Astrocyte (in vitro differentiated cells and primary cell): ENCODE measurements at regions not wholly inside any gene's neighbourhood (a gene's known extent, or its start where the extent isn't known, plus 50 kb on each side); places are given as distances from the start of the nearest gene placed in this dataset.

ENCODE experiments used
- DNase-seq: peaks from one replicate; pipeline ENCODE4 v3.0.0-alpha.2; 2010; ENCODE audit warnings: low read depth
- FAIRE-seq: peaks from 2 replicates; lab custom pipeline; 2011; peaks lifted over from hg19 to GRCh38; lab: Jason Lieb, UNC
- H2AFZ ChIP-seq: 2 replicates; pipeline ENCODE4 v1.6.0; 2012; ENCODE audit warnings: low read depth, low read length, inconsistent platforms
- H3K27ac ChIP-seq: 2 replicates; pipeline ENCODE4 v1.5.1; 2011; ENCODE audit warnings: low read depth, low read length, inconsistent platforms
- H3K27me3 ChIP-seq: 2 replicates; pipeline ENCODE4 v1.6.0; 2011; ENCODE audit warnings: low read length, inconsistent platforms; ENCODE audit not compliant: insufficient read depth
- H3K36me3 ChIP-seq: 2 replicates; pipeline ENCODE4 v1.5.1; 2011; ENCODE audit warnings: low read length, inconsistent platforms; ENCODE audit not compliant: insufficient read depth
- H3K4me1 ChIP-seq: 2 replicates; pipeline ENCODE4 v1.5.1; 2011; ENCODE audit warnings: low read length, inconsistent platforms; ENCODE audit not compliant: insufficient read depth
- H3K4me2 ChIP-seq: 2 replicates; pipeline ENCODE4 v1.6.0; 2012; ENCODE audit warnings: low read length, inconsistent platforms
- H3K4me3 ChIP-seq: 2 replicates; pipeline ENCODE4 v1.5.1; 2011; ENCODE audit warnings: low read depth, mild to moderate bottlenecking, low read length, inconsistent platforms; ENCODE audit not compliant: insufficient read depth
- H3K79me2 ChIP-seq: 2 replicates; pipeline ENCODE4 v1.6.0; 2012; ENCODE audit warnings: mild to moderate bottlenecking, low read length, inconsistent platforms; ENCODE audit not compliant: insufficient read depth
- H3K9ac ChIP-seq: 2 replicates; pipeline ENCODE4 v1.6.0; 2012; ENCODE audit warnings: mild to moderate bottlenecking, low read length, inconsistent platforms
- H3K9me3 ChIP-seq: 2 replicates; pipeline ENCODE4 v1.5.1; 2012; ENCODE audit warnings: low read depth, mild to moderate bottlenecking, low read length, inconsistent platforms; ENCODE audit not compliant: insufficient read depth
- H4K20me1 ChIP-seq: 2 replicates; pipeline ENCODE4 v1.6.0; 2012; ENCODE audit warnings: low read length, inconsistent platforms; ENCODE audit not compliant: insufficient read depth
- H3K27ac Mint-ChIP-seq: one replicate; pipeline ENCODE4 v1.8.0; 2021; ENCODE audit warnings: mild to moderate bottlenecking, mixed read lengths; ENCODE audit not compliant: unreplicated experiment
- H3K27me3 Mint-ChIP-seq: one replicate; pipeline ENCODE4 v1.8.0; 2021; ENCODE audit warnings: low read depth, mixed read lengths; ENCODE audit not compliant: unreplicated experiment
- H3K36me3 Mint-ChIP-seq: one replicate; pipeline ENCODE4 v1.8.0; 2021; ENCODE audit warnings: low read depth, mixed read lengths; ENCODE audit not compliant: unreplicated experiment
- H3K4me1 Mint-ChIP-seq: one replicate; pipeline ENCODE4 v1.8.0; 2021; ENCODE audit warnings: low read depth, mixed read lengths; ENCODE audit not compliant: unreplicated experiment
- H3K4me3 Mint-ChIP-seq: one replicate; pipeline ENCODE4 v1.8.0; 2021; ENCODE audit warnings: mild to moderate bottlenecking, moderate library complexity, mixed read lengths; ENCODE audit not compliant: unreplicated experiment
- H3K9me3 Mint-ChIP-seq: one replicate; pipeline ENCODE4 v1.8.0; 2021; ENCODE audit warnings: mild to moderate bottlenecking, mixed read lengths; ENCODE audit not compliant: unreplicated experiment
- EZH2 ChIP-seq: IDR thresholded peaks from 2 replicates; pipeline ENCODE4 v1.6.1; 2012; ENCODE audit warnings: mild to moderate bottlenecking, low read length, inconsistent platforms; ENCODE audit not compliant: insufficient read depth
- TF ChIP-seq, protein P1 (sequence below): IDR thresholded peaks from 2 replicates; pipeline ENCODE4 v1.5.1; 2011; ENCODE audit warnings: low read depth, mild to moderate bottlenecking, inconsistent platforms, low read length, moderate library complexity; ENCODE audit not compliant: insufficient read depth

DNA sequence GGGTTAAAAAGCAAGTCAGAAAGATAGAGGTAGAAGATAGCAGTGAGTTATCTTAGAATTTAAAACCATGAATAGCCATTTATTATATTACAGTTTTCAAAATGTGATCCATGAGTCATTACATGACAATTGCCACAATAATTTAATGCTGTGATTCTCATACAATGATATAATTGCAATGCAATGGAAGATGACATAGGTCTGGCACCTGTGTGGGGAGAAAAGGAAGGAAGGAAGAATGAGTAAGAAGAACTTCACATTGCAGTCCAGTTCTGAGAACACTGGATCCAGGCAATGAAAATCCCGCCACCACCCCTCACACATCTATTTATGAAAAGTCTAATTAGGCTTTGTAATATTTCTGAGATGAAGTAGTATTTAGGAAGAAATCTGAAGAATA, 738.1 kb upstream of the LINC00305 start:
- Mint-ChIP-seq H3K36me3 (no peaks in the 10 kb centered on the region), H3K4me1 (no peaks in the 10 kb centered on the region), H3K9me3 (no peaks in the 10 kb centered on the region), H3K27me3 (no peaks in the 10 kb centered on the region), H3K4me3 (no peak overlapping the region), H3K27ac (no peak overlapping the region)
- Histone ChIP-seq H3K4me3 (no peak overlapping the region), H2AFZ (no peak overlapping the region), H3K79me2 (no peaks in the 10 kb centered on the region), H3K4me1 (no peaks in the 10 kb centered on the region), H3K9ac (no peak overlapping the region), H4K20me1 (no peaks in the 10 kb centered on the region), H3K9me3 (no peaks in the 10 kb centered on the region), H3K4me2 (no peak overlapping the region), H3K27me3 (no peaks in the 10 kb centered on the region), H3K36me3 (no peaks in the 10 kb centered on the region), H3K27ac (no peak overlapping the region)
- no peak for DNase-seq
- no peak for TF ChIP-seq EZH2
- TF ChIP-seq, protein P1, sequence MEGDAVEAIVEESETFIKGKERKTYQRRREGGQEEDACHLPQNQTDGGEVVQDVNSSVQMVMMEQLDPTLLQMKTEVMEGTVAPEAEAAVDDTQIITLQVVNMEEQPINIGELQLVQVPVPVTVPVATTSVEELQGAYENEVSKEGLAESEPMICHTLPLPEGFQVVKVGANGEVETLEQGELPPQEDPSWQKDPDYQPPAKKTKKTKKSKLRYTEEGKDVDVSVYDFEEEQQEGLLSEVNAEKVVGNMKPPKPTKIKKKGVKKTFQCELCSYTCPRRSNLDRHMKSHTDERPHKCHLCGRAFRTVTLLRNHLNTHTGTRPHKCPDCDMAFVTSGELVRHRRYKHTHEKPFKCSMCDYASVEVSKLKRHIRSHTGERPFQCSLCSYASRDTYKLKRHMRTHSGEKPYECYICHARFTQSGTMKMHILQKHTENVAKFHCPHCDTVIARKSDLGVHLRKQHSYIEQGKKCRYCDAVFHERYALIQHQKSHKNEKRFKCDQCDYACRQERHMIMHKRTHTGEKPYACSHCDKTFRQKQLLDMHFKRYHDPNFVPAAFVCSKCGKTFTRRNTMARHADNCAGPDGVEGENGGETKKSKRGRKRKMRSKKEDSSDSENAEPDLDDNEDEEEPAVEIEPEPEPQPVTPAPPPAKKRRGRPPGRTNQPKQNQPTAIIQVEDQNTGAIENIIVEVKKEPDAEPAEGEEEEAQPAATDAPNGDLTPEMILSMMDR = no peak
- no peak for FAIRE-seq

- Histone ChIP-seq H3K36me3 (no peaks in the 10 kb centered on the region), H3K27ac (no peak overlapping the region), H4K20me1 (no peaks in the 10 kb centered on the region), H2AFZ (no peak overlapping the region), H3K4me2 (no peak overlapping the region), H3K79me2 (no peaks in the 10 kb centered on the region), H3K9me3 (no peaks in the 10 kb centered on the region), H3K9ac (no peak overlapping the region), H3K4me1 (no peaks in the 10 kb centered on the region), H3K4me3 (no peak overlapping the region), H3K27me3 (no peaks in the 10 kb centered on the region)
- no peak for TF ChIP-seq EZH2
- TF ChIP-seq, protein P1 = no peak
- H3K4me3 Mint-ChIP-seq = no peak overlapping the region
- H3K9me3 Mint-ChIP-seq = no peaks in the 10 kb centered on the region
- H3K27me3 Mint-ChIP-seq = no peaks in the 10 kb centered on the region
- no peak for FAIRE-seq
- H3K27ac Mint-ChIP-seq = no peak overlapping the region
- no peaks in the 10 kb centered on the region for H3K4me1 Mint-ChIP-seq
- no peak for DNase-seq
- H3K36me3 Mint-ChIP-seq = no peaks in the 10 kb centered on the region
Measured at GRCh38 chr18:64882896-64883295, 734.0 kb upstream of the LINC00305 start.

GRCh38 chr18:64876833-64877232, 727.9 kb upstream of the LINC00305 start:
- H3K4me1 Mint-ChIP-seq = no peaks in the 10 kb centered on the region
- H3K27ac ChIP-seq = no peak overlapping the region
- H3K9me3 ChIP-seq = peaks cover 3% of the 10 kb centered on the region
- H3K27ac Mint-ChIP-seq = no peak overlapping the region
- no peak overlapping the region for H2AFZ ChIP-seq
- H3K27me3 Mint-ChIP-seq = no peaks in the 10 kb centered on the region
- H4K20me1 ChIP-seq = no peaks in the 10 kb centered on the region
- no peak overlapping the region for H3K9ac ChIP-seq
- no peaks in the 10 kb centered on the region for H3K9me3 Mint-ChIP-seq
- no peaks in the 10 kb centered on the region for H3K4me1 ChIP-seq
- DNase-seq (no peak), FAIRE-seq (no peak)
- H3K4me3 ChIP-seq = no peak overlapping the region
- H3K36me3 ChIP-seq = no peaks in the 10 kb centered on the region
- H3K27me3 ChIP-seq = no peaks in the 10 kb centered on the region
- no peak overlapping the region for H3K4me3 Mint-ChIP-seq
- no peaks in the 10 kb centered on the region for H3K79me2 ChIP-seq
- H3K36me3 Mint-ChIP-seq = no peaks in the 10 kb centered on the region
- TF ChIP-seq, protein P1 = no peak
- no peak for TF ChIP-seq EZH2
- no peak overlapping the region for H3K4me2 ChIP-seq
